Panc1 (cell line): ENCODE measurements at regions not wholly inside any gene's neighbourhood (a gene's known extent, or its start where the extent isn't known, plus 50 kb on each side); places are given as distances from the start of the nearest gene placed in this dataset.

Experiments
- CTCF ChIP-seq: fragments of 450-650 bp; IDR thresholded peaks from 2 replicates; pipeline ENCODE4 v1.5.1; 2017; ENCODE audit warnings: mild to moderate bottlenecking
- POLR2AphosphoS5 ChIP-seq: IDR thresholded peaks from 2 replicates; pipeline ENCODE4 v1.6.1; 2012; ENCODE audit warnings: mild to moderate bottlenecking, low read depth, low read length, moderate library complexity

- TF ChIP-seq CTCF (no peak), POLR2AphosphoS5 (no peak)
Observed at GRCh38 chr5:4208537-4208936, 612.9 kb downstream of the IRX1 start.
